ENCODE measurements at regions not wholly inside any gene's neighbourhood (a gene's known extent, or its start where the extent isn't known, plus 50 kb on each side); places are given as distances from the start of the nearest gene placed in this dataset.

DNA sequence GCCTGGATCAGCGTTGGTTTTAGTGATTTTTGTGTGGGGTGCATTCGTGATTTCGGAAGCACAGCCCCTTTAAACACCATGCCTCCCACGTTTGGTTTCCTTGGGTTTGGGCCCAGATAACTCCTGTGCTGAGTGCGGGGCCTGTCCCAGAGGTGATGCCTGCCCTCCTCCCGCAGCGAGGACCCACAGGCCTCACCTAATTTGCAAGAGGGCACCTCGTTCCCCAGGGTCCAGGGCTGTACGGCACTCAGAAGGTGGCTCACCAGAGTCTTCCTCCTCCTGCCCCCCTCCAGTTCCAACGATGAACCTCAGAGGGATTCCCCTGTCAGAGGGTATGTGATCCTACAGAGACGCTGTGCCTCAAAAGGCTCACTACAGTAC is 54.3 kb upstream of the SOX1 start:
- H3K4me3 Mint-ChIP-seq (ENCODE audit: unreplicated experiment), result no peak overlapping the region
- no peak for TF ChIP-seq CTCF (IDR thresholded peaks at IDR 0.05; ENCODE audit: unreplicated experiment)
- no peak overlapping the region for H3K27ac Mint-ChIP-seq (ENCODE audit: unreplicated experiment)
- DNase-seq (ENCODE audit: low spot score), result no peak
- H3K27me3 Mint-ChIP-seq (ENCODE audit: unreplicated experiment), result peaks cover 4% of the 10 kb centered on the region
- H3K36me3 Mint-ChIP-seq (ENCODE audit: low read depth, unreplicated experiment), result peaks cover 3% of the 10 kb centered on the region
- H3K9me3 Mint-ChIP-seq (ENCODE audit: unreplicated experiment), result no peaks in the 10 kb centered on the region
- no peaks in the 10 kb centered on the region for H3K4me1 Mint-ChIP-seq (ENCODE audit: unreplicated experiment)

GRCh38 chr13:112013665-112014064 is 53.3 kb upstream of the SOX1 start:
- Mint-ChIP-seq H3K27ac (ENCODE audit: unreplicated experiment) (no peak overlapping the region), H3K36me3 (ENCODE audit: low read depth, unreplicated experiment) (peaks cover 3% of the 10 kb centered on the region), H3K4me1 (ENCODE audit: unreplicated experiment) (no peaks in the 10 kb centered on the region), H3K27me3 (ENCODE audit: unreplicated experiment) (peaks cover 4% of the 10 kb centered on the region), H3K9me3 (ENCODE audit: unreplicated experiment) (no peaks in the 10 kb centered on the region), H3K4me3 (ENCODE audit: unreplicated experiment) (no peak overlapping the region)
- TF ChIP-seq CTCF (IDR thresholded peaks at IDR 0.05; ENCODE audit: unreplicated experiment), result no peak
- no peak for DNase-seq (ENCODE audit: low spot score)

GRCh38 chr13:112014857-112015256 is 52.1 kb upstream of the SOX1 start:
- no peaks in the 10 kb centered on the region for H3K9me3 Mint-ChIP-seq (ENCODE audit: unreplicated experiment)
- peaks cover 4% of the 10 kb centered on the region for H3K27me3 Mint-ChIP-seq (ENCODE audit: unreplicated experiment)
- H3K27ac Mint-ChIP-seq (ENCODE audit: unreplicated experiment), result no peak overlapping the region
- TF ChIP-seq CTCF (IDR thresholded peaks at IDR 0.05; ENCODE audit: unreplicated experiment), result no peak
- no peaks in the 10 kb centered on the region for H3K4me1 Mint-ChIP-seq (ENCODE audit: unreplicated experiment)
- no peak for DNase-seq (ENCODE audit: low spot score)
- no peak overlapping the region for H3K4me3 Mint-ChIP-seq (ENCODE audit: unreplicated experiment)
- H3K36me3 Mint-ChIP-seq (ENCODE audit: low read depth, unreplicated experiment), result peaks cover 3% of the 10 kb centered on the region

All from endothelial cell (in vitro differentiated cells).